Endodermal cell (in vitro differentiated cells): ENCODE measurements at regions not wholly inside any gene's neighbourhood (a gene's known extent, or its start where the extent isn't known, plus 50 kb on each side); places are given as distances from the start of the nearest gene placed in this dataset.

Source experiments
- DNase-seq: peaks from one replicate; pipeline ENCODE4 v3.0.0-alpha.2; 2017
- H3K27ac ChIP-seq: 2 replicates; pipeline ENCODE4 v1.5.1; 2013; ENCODE audit warnings: mild to moderate bottlenecking, low read depth, low read length, moderate library complexity
- H3K27me3 ChIP-seq: 2 replicates; pipeline ENCODE4 v1.6.1; 2013; ENCODE audit warnings: mild to moderate bottlenecking, low read length, moderate library complexity; ENCODE audit not compliant: insufficient read depth, control insufficient read depth, poor library complexity, severe bottlenecking
- H3K36me3 ChIP-seq: 2 replicates; pipeline ENCODE4 v1.7.0; 2013; ENCODE audit warnings: mild to moderate bottlenecking, low read length, moderate library complexity; ENCODE audit not compliant: control insufficient read depth, insufficient read depth
- H3K4me1 ChIP-seq: one replicate; pipeline ENCODE4 v1.7.0; 2013; ENCODE audit warnings: low read length; ENCODE audit not compliant: control insufficient read depth, insufficient read depth
- H3K4me3 ChIP-seq: 2 replicates; pipeline ENCODE4 v1.5.1; 2013; ENCODE audit warnings: mild to moderate bottlenecking, low read length, moderate library complexity
- H3K9ac ChIP-seq: 2 replicates; pipeline ENCODE4 v1.6.1; 2013; ENCODE audit warnings: mild to moderate bottlenecking, low read length, moderate library complexity; ENCODE audit not compliant: poor library complexity, severe bottlenecking; ENCODE audit errors: extremely low read depth
- H3K9me3 ChIP-seq: 2 replicates; pipeline ENCODE4 v1.6.1; 2013; ENCODE audit warnings: mild to moderate bottlenecking, low read length, moderate library complexity; ENCODE audit not compliant: control insufficient read depth
- H3K27ac Mint-ChIP-seq: 2 replicates; pipeline ENCODE4 v1.8.0; 2020; ENCODE audit warnings: mixed read lengths
- H3K27me3 Mint-ChIP-seq: 2 replicates; pipeline ENCODE4 v1.8.0; 2021; ENCODE audit warnings: mild to moderate bottlenecking, mixed read lengths; ENCODE audit not compliant: insufficient read depth
- H3K36me3 Mint-ChIP-seq: 2 replicates; pipeline ENCODE4 v1.8.0; 2020; ENCODE audit warnings: low read depth, mixed read lengths
- H3K4me1 Mint-ChIP-seq: 2 replicates; pipeline ENCODE4 v1.8.0; 2020; ENCODE audit warnings: mixed read lengths
- H3K4me3 Mint-ChIP-seq: 2 replicates; pipeline ENCODE4 v1.8.0; 2020; ENCODE audit warnings: mild to moderate bottlenecking, moderate library complexity, mixed read lengths
- H3K9me3 Mint-ChIP-seq: 2 replicates; pipeline ENCODE4 v1.8.0; 2020; ENCODE audit warnings: mild to moderate bottlenecking, mixed read lengths
- CTCF ChIP-seq: fragments of 200-600 bp; sonication (generic); conservative IDR thresholded peaks from 2 replicates; pipeline ENCODE4 v1.5.0; 2021; ENCODE audit warnings: antibody characterized with exemption, mild to moderate bottlenecking
- WGBS, 2 experiments: methylation state at CpG; one replicate each; pipeline versions ENCODE4 v1.1.5 to v1.1.7; 2013; ENCODE audit warnings: missing lambda C conversion rate in 2 of 2, mixed read lengths in 1 of 2; ENCODE audit not compliant: insufficient coverage in 1 of 2, insufficient read length in 1 of 2; 5-methylcytosine and 5-hydroxymethylcytosine counted together

GRCh38 chr7:69272101-69272500 is 326.2 kb upstream of the AUTS2 start:
- Mint-ChIP-seq H3K27ac (no peak overlapping the region), H3K4me3 (no peak overlapping the region), H3K36me3 (no peaks in the 10 kb centered on the region), H3K27me3 (peaks cover 20% of the 10 kb centered on the region), H3K9me3 (no peaks in the 10 kb centered on the region), H3K4me1 (no peaks in the 10 kb centered on the region)
- Histone ChIP-seq H3K27me3 (no peaks in the 10 kb centered on the region), H3K9me3 (peaks cover 14% of the 10 kb centered on the region), H3K4me1 (no peaks in the 10 kb centered on the region), H3K9ac (no peak overlapping the region), H3K27ac (no peak overlapping the region), H3K36me3 (no peaks in the 10 kb centered on the region), H3K4me3 (no peak overlapping the region)
- no peak for TF ChIP-seq CTCF
- DNase-seq = no peak
- 100% methylated on average over 1 of the region's 1 CpG; no CpG with 5 or more reads in 1 of the 2 experiments for WGBS, 2 experiments

GRCh38 chr7:69276011-69276729 is 322.1 kb upstream of the AUTS2 start:
- H3K9me3 Mint-ChIP-seq = peaks cover 8% of the 10 kb centered on the region
- H3K9ac ChIP-seq = no peak overlapping the region
- WGBS, 2 experiments = 78 to 98% methylated on average over 3 of the region's 3 CpGs

GRCh38 chr7:69277366-69277765 is 320.9 kb upstream of the AUTS2 start:
- Mint-ChIP-seq H3K27me3 (peaks cover 8% of the 10 kb centered on the region), H3K4me1 (no peaks in the 10 kb centered on the region), H3K9me3 (peaks cover 20% of the 10 kb centered on the region), H3K36me3 (no peaks in the 10 kb centered on the region), H3K4me3 (no peak overlapping the region), H3K27ac (no peak overlapping the region)
- Histone ChIP-seq H3K27me3 (no peaks in the 10 kb centered on the region), H3K4me1 (no peaks in the 10 kb centered on the region), H3K27ac (no peak overlapping the region), H3K36me3 (no peaks in the 10 kb centered on the region), H3K9ac (no peak overlapping the region), H3K4me3 (no peak overlapping the region), H3K9me3 (peaks cover 27% of the 10 kb centered on the region)
- no peak for TF ChIP-seq CTCF
- 91 to 93% methylated on average over 4 to 5 of the region's 5 CpGs for WGBS, 2 experiments
- no peak for DNase-seq

More at GRCh38 chr7:69276011-69276729, 322.1 kb upstream of the AUTS2 start:
- TF ChIP-seq CTCF = no peak
- H3K4me1 Mint-ChIP-seq = no peaks in the 10 kb centered on the region
- H3K27me3 Mint-ChIP-seq = peaks cover 8% of the 10 kb centered on the region
- Histone ChIP-seq H3K4me3 (no peak overlapping the region), H3K4me1 (no peaks in the 10 kb centered on the region), H3K27me3 (no peaks in the 10 kb centered on the region), H3K27ac (no peak overlapping the region), H3K9me3 (peaks cover 15% of the 10 kb centered on the region), H3K36me3 (no peaks in the 10 kb centered on the region)
- H3K36me3 Mint-ChIP-seq = no peaks in the 10 kb centered on the region
- no peak for DNase-seq
- H3K27ac Mint-ChIP-seq = no peak overlapping the region
- H3K4me3 Mint-ChIP-seq = no peak overlapping the region
